HL-60 (cell line): ENCODE measurements at regions not wholly inside any gene's neighbourhood (a gene's known extent, or its start where the extent isn't known, plus 50 kb on each side); places are given as distances from the start of the nearest gene placed in this dataset.
"Not testable (repeated sequence)": the region's sequence is repeated elsewhere in the genome, so short reads cannot be mapped to it uniquely, and the experiment has no call there.

ENCODE experiments used
- DNase-seq, 2 experiments: peaks; one replicate each; pipeline ENCODE4 v3.0.0-alpha.2; 2010 to 2020; ENCODE audit warnings: low read depth in 1 of 2, low spot score in 1 of 2
- H3K27ac ChIP-seq: fragments of 250-450 bp; sonication (Bioruptor Pico); replicated peaks from 2 replicates; pipeline ENCODE4 v1.5.1; 2020; ENCODE audit warnings: mild to moderate bottlenecking, moderate library complexity
- H3K27me3 ChIP-seq: fragments of 250-450 bp; sonication (Bioruptor Pico); 2 replicates; pipeline ENCODE4 v1.5.1; 2021; ENCODE audit warnings: mild to moderate bottlenecking, moderate library complexity; ENCODE audit not compliant: insufficient read depth, poor library complexity, severe bottlenecking
- H3K4me3 ChIP-seq: replicated peaks from 2 replicates; pipeline ENCODE4 v1.5.1; 2011; ENCODE audit warnings: mild to moderate bottlenecking, control low read depth, low read length; ENCODE audit not compliant: insufficient read depth
- GABPA ChIP-seq: IDR thresholded peaks from 2 replicates; pipeline ENCODE4 v1.6.1; 2012; ENCODE audit warnings: low read depth
- POLR2AphosphoS5 ChIP-seq: IDR thresholded peaks from 2 replicates; pipeline ENCODE4 v1.6.1; 2012; ENCODE audit warnings: low read depth
- SPI1 ChIP-seq: IDR thresholded peaks from 2 replicates; pipeline ENCODE4 v1.6.1; 2012; ENCODE audit warnings: low read depth, mild to moderate bottlenecking, borderline replicate concordance
- TF ChIP-seq, protein P1 (sequence below): IDR thresholded peaks from 2 replicates; pipeline ENCODE4 v1.6.1; 2012; ENCODE audit warnings: low read depth; ENCODE audit not compliant: insufficient replicate concordance
- TF ChIP-seq, protein P2 (sequence below): IDR thresholded peaks from one replicate; pipeline ENCODE4 v1.5.1; 2011; ENCODE audit warnings: low read length, control low read depth, inconsistent platforms; ENCODE audit not compliant: insufficient read depth

DNA sequence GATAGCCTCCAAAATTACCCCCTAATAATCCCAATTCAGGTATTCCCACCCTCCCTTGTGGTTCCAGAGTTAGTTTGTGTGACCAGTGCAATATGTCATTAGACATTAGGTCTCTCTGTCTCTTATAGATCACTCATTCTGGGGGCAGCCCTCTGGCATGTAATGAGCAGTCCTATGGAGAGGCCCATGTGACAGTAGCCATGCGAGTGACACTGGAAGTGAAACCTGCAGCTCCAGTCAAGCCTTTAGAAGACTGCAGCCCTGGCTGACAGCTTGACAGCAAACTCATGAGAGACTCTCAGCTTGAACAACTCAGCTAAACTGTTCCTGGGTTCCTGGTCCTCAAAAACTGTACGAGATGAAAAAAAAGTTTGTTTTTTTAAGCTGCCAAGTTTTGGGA lies 54.0 kb upstream of the HSPB3 start:
- Histone ChIP-seq H3K27me3 (no peaks in the 10 kb centered on the region), H3K27ac (no peak overlapping the region), H3K4me3 (no peak overlapping the region)
- DNase-seq: no peak
- TF ChIP-seq SPI1: no peak
- TF ChIP-seq, protein P1, sequence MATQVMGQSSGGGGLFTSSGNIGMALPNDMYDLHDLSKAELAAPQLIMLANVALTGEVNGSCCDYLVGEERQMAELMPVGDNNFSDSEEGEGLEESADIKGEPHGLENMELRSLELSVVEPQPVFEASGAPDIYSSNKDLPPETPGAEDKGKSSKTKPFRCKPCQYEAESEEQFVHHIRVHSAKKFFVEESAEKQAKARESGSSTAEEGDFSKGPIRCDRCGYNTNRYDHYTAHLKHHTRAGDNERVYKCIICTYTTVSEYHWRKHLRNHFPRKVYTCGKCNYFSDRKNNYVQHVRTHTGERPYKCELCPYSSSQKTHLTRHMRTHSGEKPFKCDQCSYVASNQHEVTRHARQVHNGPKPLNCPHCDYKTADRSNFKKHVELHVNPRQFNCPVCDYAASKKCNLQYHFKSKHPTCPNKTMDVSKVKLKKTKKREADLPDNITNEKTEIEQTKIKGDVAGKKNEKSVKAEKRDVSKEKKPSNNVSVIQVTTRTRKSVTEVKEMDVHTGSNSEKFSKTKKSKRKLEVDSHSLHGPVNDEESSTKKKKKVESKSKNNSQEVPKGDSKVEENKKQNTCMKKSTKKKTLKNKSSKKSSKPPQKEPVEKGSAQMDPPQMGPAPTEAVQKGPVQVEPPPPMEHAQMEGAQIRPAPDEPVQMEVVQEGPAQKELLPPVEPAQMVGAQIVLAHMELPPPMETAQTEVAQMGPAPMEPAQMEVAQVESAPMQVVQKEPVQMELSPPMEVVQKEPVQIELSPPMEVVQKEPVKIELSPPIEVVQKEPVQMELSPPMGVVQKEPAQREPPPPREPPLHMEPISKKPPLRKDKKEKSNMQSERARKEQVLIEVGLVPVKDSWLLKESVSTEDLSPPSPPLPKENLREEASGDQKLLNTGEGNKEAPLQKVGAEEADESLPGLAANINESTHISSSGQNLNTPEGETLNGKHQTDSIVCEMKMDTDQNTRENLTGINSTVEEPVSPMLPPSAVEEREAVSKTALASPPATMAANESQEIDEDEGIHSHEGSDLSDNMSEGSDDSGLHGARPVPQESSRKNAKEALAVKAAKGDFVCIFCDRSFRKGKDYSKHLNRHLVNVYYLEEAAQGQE: no peak
- no peak for TF ChIP-seq POLR2AphosphoS5
- TF ChIP-seq GABPA: no peak
- TF ChIP-seq, protein P2, sequence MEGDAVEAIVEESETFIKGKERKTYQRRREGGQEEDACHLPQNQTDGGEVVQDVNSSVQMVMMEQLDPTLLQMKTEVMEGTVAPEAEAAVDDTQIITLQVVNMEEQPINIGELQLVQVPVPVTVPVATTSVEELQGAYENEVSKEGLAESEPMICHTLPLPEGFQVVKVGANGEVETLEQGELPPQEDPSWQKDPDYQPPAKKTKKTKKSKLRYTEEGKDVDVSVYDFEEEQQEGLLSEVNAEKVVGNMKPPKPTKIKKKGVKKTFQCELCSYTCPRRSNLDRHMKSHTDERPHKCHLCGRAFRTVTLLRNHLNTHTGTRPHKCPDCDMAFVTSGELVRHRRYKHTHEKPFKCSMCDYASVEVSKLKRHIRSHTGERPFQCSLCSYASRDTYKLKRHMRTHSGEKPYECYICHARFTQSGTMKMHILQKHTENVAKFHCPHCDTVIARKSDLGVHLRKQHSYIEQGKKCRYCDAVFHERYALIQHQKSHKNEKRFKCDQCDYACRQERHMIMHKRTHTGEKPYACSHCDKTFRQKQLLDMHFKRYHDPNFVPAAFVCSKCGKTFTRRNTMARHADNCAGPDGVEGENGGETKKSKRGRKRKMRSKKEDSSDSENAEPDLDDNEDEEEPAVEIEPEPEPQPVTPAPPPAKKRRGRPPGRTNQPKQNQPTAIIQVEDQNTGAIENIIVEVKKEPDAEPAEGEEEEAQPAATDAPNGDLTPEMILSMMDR: no peak

DNA sequence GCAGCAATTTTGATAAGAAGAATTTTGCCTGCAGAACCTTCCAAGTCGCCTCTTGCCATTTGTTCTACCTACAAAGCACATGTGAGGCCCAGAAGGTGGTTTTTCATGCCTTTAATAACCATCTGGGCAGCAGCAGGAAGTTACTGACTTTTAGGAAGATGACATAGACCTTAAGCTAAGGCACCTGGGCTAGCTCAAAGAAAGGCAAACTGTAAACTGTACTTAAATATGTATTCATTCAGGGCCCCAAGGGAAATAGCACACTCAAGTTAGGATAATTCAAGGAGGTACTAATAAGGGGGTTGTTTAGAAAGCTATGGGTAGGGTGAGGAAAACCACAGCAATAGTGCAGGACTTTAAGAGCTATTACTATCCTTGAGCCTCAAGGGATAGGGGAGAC lies 57.3 kb upstream of the HSPB3 start:
- DNase-seq: no peak
- Histone ChIP-seq H3K27ac (no peak overlapping the region), H3K27me3 (no peaks in the 10 kb centered on the region), H3K4me3 (no peak overlapping the region)
- TF ChIP-seq GABPA (no peak), SPI1 (no peak), POLR2AphosphoS5 (no peak)
- TF ChIP-seq, protein P2: no peak
- TF ChIP-seq, protein P1: no peak

DNA sequence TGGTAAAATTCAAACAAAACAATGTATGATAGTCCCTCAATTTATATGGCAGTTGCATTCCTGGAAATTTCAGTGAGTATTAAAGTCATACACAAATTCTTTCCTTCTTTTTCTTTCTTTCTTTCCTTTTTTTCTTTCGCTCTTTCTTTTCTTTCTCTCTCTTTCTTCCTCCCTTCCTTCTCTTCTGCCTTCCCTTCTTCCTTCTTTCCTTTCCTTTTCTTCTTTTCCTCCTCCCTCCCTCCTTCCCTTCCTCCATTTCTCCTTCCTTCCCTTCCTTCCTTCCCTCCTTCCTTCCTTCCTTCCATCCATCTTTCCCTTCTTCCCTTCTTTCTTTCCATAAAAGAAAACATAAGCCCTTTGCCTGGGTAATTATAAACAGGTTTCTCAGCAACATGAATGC lies 58.1 kb upstream of the HSPB3 start:
- Histone ChIP-seq H3K27me3 (no peaks in the 10 kb centered on the region), H3K4me3 (no peak overlapping the region), H3K27ac (no peak overlapping the region)
- TF ChIP-seq, protein P1: no peak
- no peak for TF ChIP-seq GABPA
- TF ChIP-seq POLR2AphosphoS5: no peak
- TF ChIP-seq SPI1: no peak
- TF ChIP-seq, protein P2: no peak
- DNase-seq: no peak

DNA sequence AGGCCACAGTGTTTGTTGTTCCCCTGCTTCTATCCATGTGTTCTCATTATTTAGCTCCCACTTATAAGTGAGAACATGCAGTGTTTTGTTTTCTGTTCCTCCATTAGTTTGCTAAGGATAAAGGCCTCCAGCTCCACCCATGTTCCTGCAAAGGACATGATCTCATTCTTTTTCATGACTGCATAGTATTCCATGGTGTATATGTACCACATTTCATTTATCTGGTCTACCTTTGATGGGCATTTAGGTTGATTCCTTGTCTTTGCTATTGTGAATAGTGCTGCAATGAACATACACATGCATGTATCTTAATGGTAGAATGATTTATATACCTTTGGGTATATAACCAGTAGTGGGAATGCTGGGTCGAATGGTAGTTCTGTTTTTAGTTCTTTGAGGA lies 62.5 kb upstream of the HSPB3 start:
- not testable (repeated sequence) for H3K27ac ChIP-seq, DNase-seq, H3K4me3 ChIP-seq, H3K27me3 ChIP-seq
